ENCODE measurements at regions not wholly inside any gene's neighbourhood (a gene's known extent, or its start where the extent isn't known, plus 50 kb on each side); places are given as distances from the start of the nearest gene placed in this dataset.

- Mint-ChIP-seq H3K9me3 (no peaks in the 10 kb centered on the region), H3K36me3 (ENCODE audit: low read depth) (no peaks in the 10 kb centered on the region), H3K27ac (no peak overlapping the region), H3K27me3 (no peaks in the 10 kb centered on the region), H3K4me1 (ENCODE audit: low read depth) (peaks cover 4% of the 10 kb centered on the region), H3K4me3 (no peak overlapping the region)
- ChIA-PET POLR2A (no interaction called here), CTCF (no interaction called here)
- H3K36me3 ChIP-seq (ENCODE audit: insufficient read depth, low read length) = peaks cover 44% of the 10 kb centered on the region
- intact Hi-C loops (cut with DNase I, micrococcal nuclease) = no loop called here
- H3K9me3 ChIP-seq (ENCODE audit: control insufficient read depth in 1 of 2, insufficient read depth in 1 of 2, low read length in 2 of 2) = no peaks in the 10 kb centered on the region
- no peak for TF ChIP-seq CTCF (IDR thresholded peaks at IDR 0.05)
- no peak overlapping the region for H3K27ac ChIP-seq (ENCODE audit: low read depth in 1 of 2, low read length in 2 of 2)
- no peak overlapping the region for H3K4me3 ChIP-seq (ENCODE audit: low read length)
- no peaks in the 10 kb centered on the region for H3K27me3 ChIP-seq (ENCODE audit: control insufficient read depth in 1 of 2, insufficient read depth in 2 of 2, low read length in 2 of 2)
- no peak for DNase-seq
- peaks cover 13% of the 10 kb centered on the region for H3K4me1 ChIP-seq (ENCODE audit: insufficient read depth, low read length)
- no peak for ATAC-seq (ENCODE audit: poor library complexity)
These were observed 284.1 kb upstream of the TNRC6C start for GRCh38 chr17:77674358-77674757.

GRCh38 chr17:77675411-77675810, 283.1 kb upstream of the TNRC6C start:
- Histone ChIP-seq H3K4me1 (ENCODE audit: insufficient read depth, low read length) (peaks cover 9% of the 10 kb centered on the region), H3K27me3 (ENCODE audit: control insufficient read depth in 1 of 2, insufficient read depth in 2 of 2, low read length in 2 of 2) (no peaks in the 10 kb centered on the region), H3K4me3 (ENCODE audit: low read length) (no peak overlapping the region), H3K9me3 (ENCODE audit: control insufficient read depth in 1 of 2, insufficient read depth in 1 of 2, low read length in 2 of 2) (no peaks in the 10 kb centered on the region), H3K36me3 (ENCODE audit: insufficient read depth, low read length) (peaks cover 44% of the 10 kb centered on the region), H3K27ac (ENCODE audit: low read depth in 1 of 2, low read length in 2 of 2) (no peak overlapping the region)
- ATAC-seq (ENCODE audit: poor library complexity) (no peak), DNase-seq (no peak)
- Mint-ChIP-seq H3K4me3 (no peak overlapping the region), H3K27ac (no peak overlapping the region), H3K4me1 (ENCODE audit: low read depth) (peaks cover 4% of the 10 kb centered on the region), H3K27me3 (no peaks in the 10 kb centered on the region), H3K9me3 (no peaks in the 10 kb centered on the region), H3K36me3 (ENCODE audit: low read depth) (no peaks in the 10 kb centered on the region)
- ChIA-PET POLR2A (interaction anchor here (0.9 kb wide), 1 partner anchor 29 kb away, joined by 3 read pairs; no protein-coding TSS in a partner anchor), CTCF (no interaction called here)
- no peak for TF ChIP-seq CTCF (IDR thresholded peaks at IDR 0.05)
- intact Hi-C loops (cut with DNase I, micrococcal nuclease) = no loop called here

GRCh38 chr17:77675816-77676215, 282.7 kb upstream of the TNRC6C start:
- Histone ChIP-seq H3K27ac (ENCODE audit: low read depth in 1 of 2, low read length in 2 of 2) (no peak overlapping the region), H3K27me3 (ENCODE audit: control insufficient read depth in 1 of 2, insufficient read depth in 2 of 2, low read length in 2 of 2) (no peaks in the 10 kb centered on the region), H3K9me3 (ENCODE audit: control insufficient read depth in 1 of 2, insufficient read depth in 1 of 2, low read length in 2 of 2) (no peaks in the 10 kb centered on the region), H3K36me3 (ENCODE audit: insufficient read depth, low read length) (peaks cover 44% of the 10 kb centered on the region), H3K4me3 (ENCODE audit: low read length) (no peak overlapping the region), H3K4me1 (ENCODE audit: insufficient read depth, low read length) (peaks cover 9% of the 10 kb centered on the region)
- no peak overlapping the region for H3K4me3 Mint-ChIP-seq
- peaks cover 2% of the 10 kb centered on the region for H3K4me1 Mint-ChIP-seq (ENCODE audit: low read depth)
- H3K9me3 Mint-ChIP-seq = no peaks in the 10 kb centered on the region
- H3K27ac Mint-ChIP-seq = no peak overlapping the region
- DNase-seq = no peak
- H3K36me3 Mint-ChIP-seq (ENCODE audit: low read depth) = no peaks in the 10 kb centered on the region
- intact Hi-C loops (cut with DNase I, micrococcal nuclease) = no loop called here
- CTCF ChIA-PET = no interaction called here
- H3K27me3 Mint-ChIP-seq = no peaks in the 10 kb centered on the region
- ATAC-seq (ENCODE audit: poor library complexity) = no peak
- POLR2A ChIA-PET = interaction anchor here (0.9 kb wide), 1 partner anchor 29 kb away, joined by 3 read pairs; no protein-coding TSS in a partner anchor
- TF ChIP-seq CTCF (IDR thresholded peaks at IDR 0.05) = no peak
